ENCODE measurements at regions not wholly inside any gene's neighbourhood (a gene's known extent, or its start where the extent isn't known, plus 50 kb on each side); places are given as distances from the start of the nearest gene placed in this dataset.
"Not testable (repeated sequence)": the region's sequence is repeated elsewhere in the genome, so short reads cannot be mapped to it uniquely, and the experiment has no call there.

DNA sequence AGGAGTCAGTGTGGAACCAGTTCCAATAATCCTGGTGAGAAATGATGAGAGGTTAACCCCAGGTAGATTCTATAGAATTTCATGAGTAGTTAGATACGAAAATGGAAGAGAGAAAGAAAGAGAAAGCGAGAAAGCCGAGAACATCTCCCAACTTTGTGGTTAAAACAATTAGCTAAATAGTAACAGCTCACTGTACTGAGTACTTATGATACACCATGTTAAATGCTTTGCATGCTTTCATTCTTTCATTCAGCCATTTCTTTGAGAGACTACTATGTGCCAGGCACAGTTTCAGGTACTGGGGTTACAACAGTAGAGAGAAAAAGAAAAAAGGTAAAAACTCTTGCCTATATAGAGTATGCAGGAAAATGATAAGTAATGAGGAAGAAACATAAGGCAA lies 109.7 kb upstream of the SYT6 start:
- no peak for DNase-seq (ENCODE audit: low spot score)

DNA sequence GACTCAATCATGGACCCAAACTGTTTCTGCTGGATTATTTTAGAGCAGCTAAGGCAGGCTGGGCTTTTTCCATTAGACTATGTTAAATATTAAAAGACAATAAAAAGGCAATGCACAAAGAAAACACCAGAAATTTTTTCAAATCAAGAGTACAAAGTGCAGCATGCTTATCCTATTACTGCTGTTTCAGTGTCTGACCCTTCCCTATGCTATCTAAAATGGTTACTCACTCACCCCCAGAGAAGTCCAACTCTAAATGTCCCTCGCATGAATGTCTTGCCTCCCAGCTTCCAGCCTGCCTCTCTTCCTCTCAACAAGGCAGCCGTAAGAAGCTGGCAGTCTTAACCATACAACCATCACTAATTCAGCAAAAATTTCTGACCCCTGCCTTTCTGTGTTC lies 108.7 kb upstream of the SYT6 start:
- DNase-seq (ENCODE audit: low spot score) = no peak

DNA sequence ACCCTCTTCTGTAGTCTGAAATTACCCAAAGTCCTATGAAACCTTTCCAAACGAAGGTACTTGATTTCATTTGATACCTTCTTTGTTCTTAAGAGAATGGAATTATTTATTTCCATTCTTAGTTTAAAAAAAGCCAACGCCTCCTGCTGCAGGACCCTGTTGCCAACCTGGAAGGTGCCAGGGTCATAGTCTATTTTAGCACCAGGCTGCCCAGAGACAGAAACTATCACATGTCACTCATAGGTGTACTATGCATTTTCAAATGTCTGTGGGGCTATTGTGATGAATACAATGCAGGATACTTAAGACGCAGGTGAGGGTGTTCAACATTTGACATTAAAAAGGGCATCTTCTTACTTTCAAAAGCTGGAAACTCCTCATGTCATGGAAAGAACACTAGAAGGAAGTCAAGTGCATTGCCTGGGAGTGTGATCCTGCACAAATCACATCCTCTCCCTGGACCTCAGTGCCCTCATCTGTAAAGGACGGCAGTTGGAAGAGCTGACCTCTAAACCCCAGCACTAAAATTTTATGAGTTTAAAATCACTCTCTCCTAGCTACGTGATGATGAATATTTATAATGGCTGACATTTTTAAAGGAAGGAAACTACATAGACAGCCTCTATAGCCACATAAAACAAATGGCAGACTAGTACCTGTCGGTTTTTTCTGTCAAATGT lies 107.3 kb upstream of the SYT6 start:
- no peak for DNase-seq (ENCODE audit: low spot score)

DNA sequence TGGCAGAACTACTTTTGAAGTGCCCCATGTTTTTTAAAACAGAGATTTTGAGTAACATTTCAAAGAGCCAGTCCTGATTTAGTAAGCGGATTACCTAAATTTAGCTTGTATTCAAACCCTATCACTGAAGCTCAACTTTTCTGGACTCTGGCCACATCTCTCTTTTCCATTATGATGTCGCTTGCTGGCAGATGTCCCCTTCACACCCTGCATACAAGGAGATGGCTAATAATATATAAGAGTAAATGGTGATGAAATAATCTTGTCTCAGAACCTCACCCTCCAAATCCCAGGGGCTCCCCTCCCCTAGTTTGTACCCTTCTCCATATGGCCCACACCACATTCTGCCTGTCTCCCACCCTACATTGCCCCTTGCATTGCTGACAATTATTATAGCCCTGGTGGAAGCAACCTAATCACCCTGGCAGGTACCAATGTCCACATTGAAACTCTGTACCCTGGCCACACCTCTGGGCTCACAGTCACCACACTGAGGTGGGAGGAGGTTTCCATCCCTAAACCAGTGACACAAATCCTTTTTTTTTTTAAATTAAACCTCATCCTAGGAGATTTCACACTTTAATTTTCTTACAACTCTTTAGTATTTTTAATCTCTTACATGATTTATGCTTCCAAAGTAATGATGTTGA lies 106.0 kb upstream of the SYT6 start:
- no peak for DNase-seq (ENCODE audit: low spot score)

DNA sequence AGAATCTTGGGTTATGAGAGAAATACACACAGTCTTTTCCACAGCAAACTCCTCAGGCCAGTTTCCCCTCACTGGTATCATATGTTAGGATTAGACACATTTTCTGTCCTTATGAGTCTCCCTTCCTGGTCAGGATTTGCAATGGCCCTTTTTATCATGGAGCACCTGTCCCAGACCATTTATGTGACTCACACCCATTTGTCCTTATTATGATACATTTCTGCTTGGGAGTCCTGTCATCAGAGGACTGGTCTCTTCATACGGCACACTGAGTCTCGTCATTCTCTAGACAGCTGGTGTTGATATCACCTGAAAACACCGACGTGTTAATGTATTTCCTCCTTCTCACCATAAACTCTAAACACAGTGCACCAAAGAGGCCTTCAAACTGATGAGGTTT lies 105.0 kb upstream of the SYT6 start:
- no peak for DNase-seq (ENCODE audit: low spot score)

DNA sequence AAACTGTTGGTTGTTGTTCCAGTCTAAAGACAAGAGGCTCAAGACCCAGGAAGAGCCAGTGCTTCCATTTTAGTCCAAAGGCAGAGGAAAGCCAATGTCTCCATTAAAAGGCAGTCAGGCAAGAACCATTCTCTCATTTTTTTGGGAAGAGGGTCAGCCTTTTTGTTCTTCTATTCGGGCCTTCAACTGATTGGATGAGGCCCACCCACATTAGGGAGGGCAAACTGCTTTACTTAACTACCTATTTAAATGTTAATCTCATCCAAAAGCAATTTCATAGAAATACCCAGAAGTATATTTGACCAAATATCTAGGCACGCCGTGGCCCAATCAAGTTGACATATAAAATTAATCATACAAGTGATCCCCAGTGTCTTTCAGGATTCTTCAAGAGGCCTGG lies 104.4 kb upstream of the SYT6 start:
- no peak for DNase-seq (ENCODE audit: low spot score)

DNA sequence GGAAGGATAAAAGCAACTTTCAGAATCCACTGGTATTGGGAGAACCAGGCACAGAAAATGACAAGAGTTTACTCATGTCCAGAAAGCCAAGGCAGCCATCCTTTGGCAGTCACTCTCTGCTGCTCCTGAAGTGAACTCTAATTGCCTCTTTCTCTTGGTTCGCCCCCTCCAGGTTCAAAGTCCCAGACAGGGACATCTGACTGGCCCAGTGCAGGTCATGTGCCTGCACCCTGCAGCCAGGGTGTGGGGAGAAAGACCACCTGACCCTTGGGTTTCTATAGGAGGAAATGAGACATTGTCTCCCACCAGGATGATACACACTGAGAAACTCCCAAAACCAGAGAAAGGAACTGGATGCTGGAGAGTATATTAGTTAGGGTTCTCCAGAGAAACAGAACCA lies 103.9 kb upstream of the SYT6 start:
- DNase-seq (ENCODE audit: low spot score) = no peak

DNA sequence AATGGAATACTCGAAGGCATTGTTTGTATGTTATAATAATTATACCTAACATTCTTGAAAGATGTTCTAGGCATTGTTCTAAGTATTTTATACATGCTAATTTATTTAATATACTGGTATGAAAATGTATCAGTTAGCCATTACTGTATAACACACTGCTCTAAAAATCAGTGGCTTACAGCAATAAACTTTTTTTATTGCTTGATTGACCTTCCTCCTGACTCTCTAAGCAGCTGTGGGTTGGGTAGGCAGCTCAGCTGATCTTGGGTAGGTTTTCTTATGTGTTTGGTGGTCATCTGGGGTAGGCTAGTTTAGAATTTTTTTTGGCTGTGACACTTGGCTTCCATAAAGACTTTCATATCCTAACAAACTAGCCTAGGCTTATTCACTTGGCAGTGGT lies 100.2 kb upstream of the SYT6 start:
- DNase-seq (ENCODE audit: low spot score) = no peak

DNA sequence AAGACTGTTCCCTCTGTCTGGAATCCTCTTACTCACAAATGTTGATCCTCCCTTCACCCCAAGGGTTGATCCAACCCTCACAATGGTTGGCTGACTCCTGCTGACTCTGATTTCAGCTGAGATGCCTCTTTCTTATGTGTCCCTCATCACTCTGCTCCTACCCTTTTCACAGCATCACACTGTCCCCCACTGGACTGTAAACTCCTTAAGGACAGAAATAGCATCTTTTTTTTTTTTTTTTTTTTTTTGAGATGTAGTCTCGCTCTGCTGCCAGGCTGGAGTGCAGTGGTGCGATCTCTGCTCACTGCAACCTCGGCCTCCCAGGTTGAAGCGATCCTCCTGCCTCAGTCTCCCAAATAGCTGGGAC lies 97.9 kb upstream of the SYT6 start:
- DNase-seq (ENCODE audit: low spot score) = no peak

DNA sequence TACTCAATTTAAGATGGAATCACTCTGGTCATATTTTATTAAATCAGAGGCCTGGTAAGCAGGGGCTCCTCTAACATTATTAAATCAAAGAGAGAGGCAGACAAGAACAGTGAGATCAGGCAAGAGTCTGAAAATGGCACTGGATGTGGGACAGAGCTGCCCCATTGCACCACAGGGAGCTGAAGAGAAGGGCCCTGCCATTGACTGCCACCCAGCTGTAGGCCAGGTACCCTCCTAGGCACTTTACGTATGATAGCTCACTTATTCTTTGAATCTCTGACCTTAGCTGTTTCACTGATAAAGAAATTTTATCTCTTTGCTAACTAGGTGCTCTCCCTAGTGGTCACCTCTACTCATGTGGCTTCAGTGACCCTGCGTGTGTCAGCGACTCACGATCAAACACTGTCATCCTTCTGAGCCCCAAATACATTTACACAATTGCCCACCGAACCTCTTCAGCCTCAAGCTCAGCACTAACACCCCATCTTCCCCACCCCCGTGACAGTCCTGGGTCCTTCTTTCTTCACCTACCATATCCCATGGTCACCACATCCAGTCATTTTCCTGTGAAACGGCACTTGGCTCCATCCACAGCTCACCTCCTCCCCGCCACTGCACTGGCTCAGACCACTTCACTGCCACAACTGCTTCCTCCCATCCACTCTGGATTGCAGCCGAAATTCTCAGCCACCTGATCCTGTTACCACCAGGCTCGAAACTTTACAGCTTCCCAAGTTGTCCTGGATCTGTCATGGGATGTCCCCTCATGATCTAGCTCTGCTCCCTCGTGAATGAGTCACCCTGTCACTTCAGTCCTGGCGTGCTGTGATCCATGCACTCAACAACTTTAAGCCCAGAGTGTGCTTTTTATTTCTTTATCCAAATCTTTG lies 97.3 kb upstream of the SYT6 start:
- DNase-seq (ENCODE audit: low spot score) = no peak

DNA sequence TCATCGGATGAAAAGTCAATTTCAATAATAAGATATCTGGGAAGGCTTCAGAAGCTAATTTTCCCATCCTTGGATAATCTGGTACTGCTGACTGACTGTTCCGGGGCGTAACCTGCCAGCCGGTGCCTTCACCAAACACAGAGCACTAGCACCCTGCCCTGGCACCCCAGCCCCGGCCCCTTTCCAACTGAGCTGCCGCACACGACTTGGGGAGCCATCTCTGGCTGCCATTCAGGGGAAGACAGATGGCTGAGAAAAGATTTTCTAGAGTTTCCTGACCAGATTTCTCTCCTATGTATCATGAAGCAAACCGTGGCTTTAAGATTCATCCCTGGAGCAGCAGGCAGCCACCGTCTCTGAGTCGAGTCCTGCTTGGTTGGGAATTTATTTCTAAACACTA lies 96.0 kb upstream of the SYT6 start:
- DNase-seq (ENCODE audit: low spot score) = no peak

DNA sequence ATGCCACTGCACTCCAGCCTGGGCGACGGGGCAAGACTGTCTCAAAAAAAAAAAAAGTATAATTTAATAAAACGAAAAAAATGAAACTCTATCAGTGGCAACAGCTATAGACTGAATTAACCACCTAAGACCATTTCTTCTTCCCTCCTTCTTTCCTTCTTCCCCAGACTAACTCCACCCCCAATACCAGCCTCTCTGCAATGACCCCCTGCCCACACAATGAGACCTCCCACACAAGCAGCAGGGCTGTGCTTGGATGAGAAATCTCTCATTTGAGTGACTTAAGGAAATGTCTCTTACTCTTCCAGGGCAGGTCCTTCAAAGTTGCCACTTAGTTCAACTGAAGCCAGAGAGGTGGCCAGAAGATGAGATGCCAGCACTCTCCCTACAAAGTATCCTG lies 94.5 kb upstream of the SYT6 start:
- no peak for DNase-seq (ENCODE audit: low spot score)

DNA sequence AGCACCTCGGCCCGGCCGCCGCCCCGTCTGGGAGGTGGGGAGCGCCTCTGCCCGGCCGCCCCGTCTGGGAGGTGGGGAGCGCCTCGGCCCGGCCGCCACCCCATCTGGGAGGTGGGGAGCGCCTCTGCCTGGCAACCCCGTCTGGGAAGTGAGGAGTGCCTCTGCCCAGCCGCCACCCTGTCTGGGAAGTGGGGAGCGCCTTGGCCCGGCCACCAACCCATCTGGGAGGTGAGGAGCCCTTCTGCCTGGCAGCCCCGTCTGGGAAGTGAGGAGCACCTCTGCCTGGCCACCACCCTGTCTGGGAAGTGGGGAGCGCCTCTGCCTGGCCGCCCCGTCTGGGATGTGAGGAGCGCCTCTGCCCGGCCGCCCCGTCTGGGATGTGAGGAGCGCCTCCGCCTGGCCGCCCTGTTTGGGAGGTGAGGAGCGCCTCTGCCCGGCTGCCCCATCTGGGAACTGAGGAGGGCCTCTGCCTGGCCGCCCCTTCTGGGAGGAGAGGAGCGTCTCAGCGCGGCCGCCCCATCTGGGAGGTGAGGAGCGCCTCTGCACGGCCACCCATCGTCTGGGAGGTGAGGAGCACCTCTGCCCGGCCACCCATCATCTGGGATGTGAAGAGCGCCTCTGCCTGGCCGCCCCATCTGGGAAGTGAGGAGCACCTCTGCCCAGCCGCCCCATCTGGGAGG lies 89.0 kb upstream of the SYT6 start:
- DNase-seq (ENCODE audit: low spot score) = not testable (repeated sequence)

DNA sequence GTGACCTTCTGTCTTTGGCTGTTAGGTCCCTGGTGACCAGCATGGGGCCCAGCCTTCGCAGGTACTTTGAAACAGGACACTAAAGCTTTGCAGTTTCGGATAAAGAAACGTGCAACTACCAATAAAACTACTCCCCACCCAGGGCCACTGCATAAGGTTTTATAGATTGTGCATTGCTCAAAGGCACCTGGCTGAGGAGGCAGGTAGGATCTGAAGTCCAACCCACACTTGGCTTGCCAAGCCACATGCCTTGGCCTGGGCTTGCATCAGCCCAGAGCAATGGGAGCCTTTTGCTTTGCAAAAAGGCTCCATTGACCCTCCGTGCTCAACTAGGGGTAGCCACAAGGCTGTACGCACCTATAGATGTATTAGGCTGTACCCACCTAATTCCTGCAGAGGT lies 84.4 kb upstream of the SYT6 start:
- DNase-seq (ENCODE audit: low spot score) = no peak

DNA sequence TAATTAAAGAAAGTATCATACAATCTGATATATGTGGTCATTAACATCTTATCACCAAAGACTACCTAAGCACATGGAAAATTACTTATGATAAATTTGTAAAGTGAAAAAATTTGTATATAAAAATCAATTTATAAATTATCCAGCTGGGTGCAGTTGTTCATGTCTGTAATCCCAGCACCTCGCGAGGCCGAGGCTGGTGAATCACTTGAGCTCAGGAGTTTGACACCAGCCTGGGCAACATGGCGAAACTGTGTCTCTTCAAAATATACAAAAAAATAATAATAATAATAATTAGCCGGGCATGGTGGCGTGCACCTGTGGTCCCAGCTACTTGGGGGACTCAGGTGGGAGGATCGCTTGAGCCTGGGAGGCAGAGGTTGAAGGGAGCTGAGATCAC lies 82.8 kb upstream of the SYT6 start:
- no peak for DNase-seq (ENCODE audit: low spot score)

DNA sequence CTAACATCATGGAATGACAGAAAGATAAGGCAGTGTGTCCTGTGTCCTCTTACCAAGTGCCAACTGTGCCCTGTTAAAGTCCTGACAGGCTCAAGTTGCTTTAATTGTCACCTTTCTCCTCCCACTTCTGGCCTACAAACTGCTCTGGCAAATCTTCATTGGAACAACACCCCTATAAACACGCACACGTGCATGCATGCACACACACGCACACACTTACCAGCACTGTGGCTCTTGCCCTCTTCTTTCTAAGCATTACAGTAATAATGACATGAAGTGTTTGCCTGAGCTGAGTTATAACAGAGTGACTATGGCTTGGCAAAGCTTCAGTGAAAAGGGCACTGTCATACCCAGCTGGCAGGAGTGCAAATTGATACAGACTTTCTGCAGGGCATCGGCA lies 82.3 kb upstream of the SYT6 start:
- DNase-seq (ENCODE audit: low spot score) = no peak

DNA sequence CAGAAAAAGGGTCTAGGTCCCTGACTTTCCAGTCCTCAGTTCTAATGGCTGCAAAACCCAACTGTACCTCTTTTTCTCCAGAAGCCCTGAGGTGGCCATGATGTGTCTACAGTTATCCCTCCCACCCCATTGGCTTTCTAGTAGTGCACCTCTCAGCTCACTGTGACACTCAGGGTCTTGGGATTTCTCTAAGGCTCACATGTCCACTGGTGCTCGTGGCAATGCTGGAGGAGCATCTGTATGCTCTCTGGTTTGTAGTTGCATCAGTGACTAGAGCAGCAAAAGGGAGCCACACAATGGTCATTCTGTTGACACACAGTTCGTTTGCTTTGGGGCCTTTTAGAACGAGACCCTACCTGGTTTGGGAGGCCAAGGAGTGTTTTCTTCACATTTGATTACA lies 81.6 kb upstream of the SYT6 start:
- DNase-seq (ENCODE audit: low spot score) = no peak

DNA sequence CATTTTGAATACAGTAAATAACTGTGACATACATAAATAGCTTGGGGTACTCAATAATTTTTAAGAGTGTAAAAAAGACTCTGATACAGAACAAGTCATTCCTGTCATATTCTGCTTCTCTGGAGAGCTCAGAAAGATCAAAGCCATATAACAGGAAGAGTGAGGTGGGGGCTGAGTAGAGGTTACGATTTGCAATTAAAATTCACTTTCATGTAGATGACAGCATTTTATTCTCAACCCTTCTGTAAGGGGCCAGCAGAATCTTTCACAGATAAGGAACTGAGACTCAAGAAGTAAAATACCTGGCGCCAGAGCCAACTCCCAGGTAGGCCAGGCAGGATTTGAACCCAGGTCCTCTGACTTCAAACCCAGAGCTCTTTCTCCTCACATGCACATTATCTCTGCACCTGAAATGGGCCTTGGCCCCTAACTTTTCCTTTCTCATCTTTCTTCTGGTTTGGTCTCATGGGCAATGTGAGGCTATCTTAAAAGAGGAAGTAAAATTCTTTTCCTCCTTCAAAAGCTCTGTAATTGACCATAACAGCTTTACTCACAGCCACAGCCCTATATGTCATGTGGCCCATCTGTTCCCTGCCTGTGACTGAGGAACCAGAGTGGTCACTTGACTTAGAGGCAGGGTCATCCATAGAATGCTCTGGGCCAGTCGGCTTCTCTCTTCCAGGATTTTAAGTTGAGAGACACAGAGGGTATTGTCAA lies 80.9 kb upstream of the SYT6 start:
- DNase-seq (ENCODE audit: low spot score) = peak; percentile 63

DNA sequence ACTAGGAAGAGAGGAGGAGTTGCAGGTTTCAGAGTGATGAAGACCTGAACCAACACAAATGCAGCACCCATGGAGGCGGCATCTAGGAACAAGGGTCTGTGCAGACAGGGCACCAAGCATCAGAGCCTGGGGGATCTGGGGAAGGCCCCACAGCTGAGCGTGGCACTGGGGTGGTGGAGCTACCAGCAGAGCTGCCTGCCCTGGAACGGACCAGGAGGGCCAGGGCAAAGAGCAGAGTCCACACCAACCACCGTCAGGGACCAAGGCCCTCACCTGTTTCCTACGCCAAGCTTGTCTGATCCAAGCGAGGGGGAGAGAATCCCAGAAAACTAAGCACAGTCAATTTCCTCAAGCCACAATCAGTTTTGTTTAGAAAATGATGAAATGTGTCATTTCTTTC lies 79.0 kb upstream of the SYT6 start:
- no peak for DNase-seq (ENCODE audit: low spot score)

DNA sequence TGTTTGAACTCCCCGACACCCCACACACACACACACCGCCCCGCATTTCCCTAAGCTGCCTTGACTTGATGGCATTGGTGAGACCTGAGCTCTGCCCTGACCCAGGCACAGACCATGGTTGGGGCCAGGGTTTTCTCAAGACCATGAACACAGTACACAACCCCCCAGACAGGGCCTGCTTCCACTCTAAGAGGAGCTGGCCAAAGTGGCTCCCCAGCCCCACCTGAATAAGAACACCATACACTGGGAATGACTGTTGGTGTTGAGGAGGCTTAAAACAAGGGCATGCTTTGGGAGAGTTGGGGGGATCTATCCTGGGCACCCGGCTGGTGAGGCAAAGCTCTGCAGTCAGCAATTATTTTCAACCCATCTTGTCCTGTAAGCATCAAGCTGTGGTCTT lies 77.6 kb upstream of the SYT6 start:
- DNase-seq (ENCODE audit: low spot score) = no peak

DNA sequence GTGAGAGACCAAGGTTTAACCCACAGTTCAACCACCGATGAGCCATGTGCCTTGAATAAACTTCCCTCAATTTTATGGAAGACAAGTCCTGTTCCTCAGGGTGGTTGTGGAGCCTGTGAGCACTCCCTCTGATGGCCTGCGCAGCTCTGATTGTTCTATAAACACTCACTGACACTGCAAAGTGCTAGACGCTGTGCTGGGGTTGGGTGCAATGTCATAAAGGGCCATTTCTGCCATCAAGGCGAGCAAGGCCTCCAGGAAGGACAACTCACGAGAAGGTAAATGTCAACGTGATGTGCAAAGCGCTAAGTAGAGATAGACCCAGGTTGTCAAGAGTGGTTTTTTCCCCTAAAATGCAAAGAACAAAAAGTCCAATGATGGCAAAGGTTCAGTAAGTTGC lies 75.7 kb upstream of the SYT6 start:
- no peak for DNase-seq (ENCODE audit: low spot score)

DNA sequence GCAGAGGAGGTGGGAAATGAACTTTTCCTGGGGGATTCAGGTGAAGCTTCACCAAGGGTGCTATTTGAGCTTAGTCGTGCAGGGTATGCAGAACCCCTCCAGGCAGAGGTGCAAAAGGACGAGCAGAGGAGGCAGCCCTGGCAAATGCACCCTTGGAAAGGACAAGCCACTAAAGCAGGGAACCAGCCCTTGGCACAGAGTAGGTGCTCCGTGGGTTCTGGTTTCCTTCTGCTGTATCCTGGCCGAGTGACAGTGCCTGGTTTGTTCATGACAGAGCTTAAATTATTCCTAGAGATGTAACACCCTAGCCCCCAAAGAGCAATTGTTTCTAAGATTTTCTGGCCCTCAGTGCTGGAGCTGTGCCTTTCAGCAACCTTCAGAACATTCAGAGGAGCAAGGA lies 73.4 kb upstream of the SYT6 start:
- DNase-seq (ENCODE audit: low spot score) = no peak
